ENCODE measurements at regions not wholly inside any gene's neighbourhood (a gene's known extent, or its start where the extent isn't known, plus 50 kb on each side); places are given as distances from the start of the nearest gene placed in this dataset.

- Histone ChIP-seq H3K27me3 (no peaks in the 10 kb centered on the region), H3K27ac (no peak overlapping the region), H3K4me3 (no peak overlapping the region), H3K4me1 (ENCODE audit: low read depth) (no peaks in the 10 kb centered on the region), H3K36me3 (no peaks in the 10 kb centered on the region), H3K9me3 (ENCODE audit: low read depth) (no peaks in the 10 kb centered on the region)
- DNase-seq (ENCODE audit: low read depth in 1 of 2, low spot score in 1 of 2), result no peak
- TF ChIP-seq CTCF (IDR thresholded peaks at IDR 0.05; ENCODE audit: low read depth, low read length), result no peak
These were observed 226.6 kb upstream of the SLC24A2 start for GRCh38 chr9:20015427-20015931.

- no peaks in the 10 kb centered on the region for H3K4me1 ChIP-seq (ENCODE audit: low read depth)
- DNase-seq (ENCODE audit: low read depth in 1 of 2, low spot score in 1 of 2), result no peak
- no peak for TF ChIP-seq CTCF (IDR thresholded peaks at IDR 0.05; ENCODE audit: low read depth, low read length)
- H3K36me3 ChIP-seq, result no peaks in the 10 kb centered on the region
- H3K27ac ChIP-seq, result no peak overlapping the region
- no peaks in the 10 kb centered on the region for H3K27me3 ChIP-seq
- H3K9me3 ChIP-seq (ENCODE audit: low read depth), result no peaks in the 10 kb centered on the region
- H3K4me3 ChIP-seq, result no peak overlapping the region
These were observed 225.3 kb upstream of the SLC24A2 start for GRCh38 chr9:20014168-20014567.

- no peak for DNase-seq (ENCODE audit: low read depth in 1 of 2, low spot score in 1 of 2)
- Histone ChIP-seq H3K4me3 (no peak overlapping the region), H3K27ac (no peak overlapping the region), H3K4me1 (ENCODE audit: low read depth) (no peaks in the 10 kb centered on the region), H3K27me3 (no peaks in the 10 kb centered on the region), H3K9me3 (ENCODE audit: low read depth) (no peaks in the 10 kb centered on the region), H3K36me3 (no peaks in the 10 kb centered on the region)
- no peak for TF ChIP-seq CTCF (IDR thresholded peaks at IDR 0.05; ENCODE audit: low read depth, low read length)
These were observed 223.4 kb upstream of the SLC24A2 start for GRCh38 chr9:20012232-20012631.

DNA sequence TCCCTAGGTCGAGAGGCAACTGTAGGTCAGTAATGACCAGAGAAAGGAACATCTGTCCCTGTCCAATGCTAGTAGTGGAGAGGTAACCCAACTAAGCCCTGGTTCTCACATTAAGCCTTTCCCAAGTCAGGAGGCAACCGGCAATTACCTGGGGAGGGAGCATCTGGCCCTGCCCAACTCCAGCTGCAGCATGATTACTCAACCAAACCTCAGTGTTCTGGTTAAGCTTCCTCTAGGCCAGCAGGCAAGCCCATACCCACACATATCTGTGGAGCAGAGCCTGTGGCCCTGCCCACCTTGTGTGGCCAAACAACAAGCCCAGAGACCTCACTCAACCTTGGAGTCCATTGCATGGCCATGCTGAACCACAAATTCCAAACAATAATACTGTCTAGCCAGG is 220.8 kb upstream of the SLC24A2 start:
- H3K4me1 ChIP-seq (ENCODE audit: low read depth), result no peaks in the 10 kb centered on the region
- H3K27ac ChIP-seq, result no peak overlapping the region

GRCh38 chr9:20002011-20002410 is 213.2 kb upstream of the SLC24A2 start:
- Histone ChIP-seq H3K9me3 (ENCODE audit: low read depth) (no peaks in the 10 kb centered on the region), H3K4me3 (no peak overlapping the region), H3K27me3 (no peaks in the 10 kb centered on the region), H3K4me1 (ENCODE audit: low read depth) (no peaks in the 10 kb centered on the region), H3K27ac (no peak overlapping the region), H3K36me3 (no peaks in the 10 kb centered on the region)
- TF ChIP-seq CTCF (IDR thresholded peaks at IDR 0.05; ENCODE audit: low read depth, low read length), result no peak
- no peak for DNase-seq (ENCODE audit: low read depth in 1 of 2, low spot score in 1 of 2)

More for the DNA sequence above, 220.8 kb upstream of the SLC24A2 start:
- Histone ChIP-seq H3K27me3 (no peaks in the 10 kb centered on the region), H3K4me3 (no peak overlapping the region), H3K9me3 (ENCODE audit: low read depth) (no peaks in the 10 kb centered on the region), H3K36me3 (no peaks in the 10 kb centered on the region)
- no peak for DNase-seq (ENCODE audit: low read depth in 1 of 2, low spot score in 1 of 2)
- TF ChIP-seq CTCF (IDR thresholded peaks at IDR 0.05; ENCODE audit: low read depth, low read length), result no peak

- no peak for TF ChIP-seq CTCF (IDR thresholded peaks at IDR 0.05; ENCODE audit: low read depth, low read length)
- DNase-seq (ENCODE audit: low read depth in 1 of 2, low spot score in 1 of 2), result no peak
- Histone ChIP-seq H3K27ac (no peak overlapping the region), H3K36me3 (no peaks in the 10 kb centered on the region), H3K4me3 (no peak overlapping the region), H3K4me1 (ENCODE audit: low read depth) (no peaks in the 10 kb centered on the region), H3K27me3 (no peaks in the 10 kb centered on the region), H3K9me3 (ENCODE audit: low read depth) (no peaks in the 10 kb centered on the region)
These were observed 212.2 kb upstream of the SLC24A2 start for GRCh38 chr9:20001058-20001457.
